T-cell (primary cell): ENCODE measurements at regions not wholly inside any gene's neighbourhood (a gene's known extent, or its start where the extent isn't known, plus 50 kb on each side); places are given as distances from the start of the nearest gene placed in this dataset.

Experiments
- ATAC-seq, 4 experiments: fragments of 200-7000 bp in 3 of 4; fragments of 150-1000 bp in 1 of 4; cut with Tn5 transposase; replicated peaks in 1 of 4; 1 replicate in 3 of 4; 2 replicates in 1 of 4; pipeline ENCODE4 v1.10.0; 2021; ENCODE audit warnings: moderate library complexity in 3 of 4, mild to moderate bottlenecking in 2 of 4, moderate number of reproducible peaks in 1 of 4
- CTCF ChIA-PET, 2 donors: fragments of 300-600 bp; sonication (Branson Sonifier 250); formaldehyde crosslinking; loops; one replicate each; lab custom pipeline; 2022; ENCODE audit warnings: antibody characterized with exemption in 2 of 2; lab: Charles Lee
- POLR2A ChIA-PET, 2 donors: fragments of 300-600 bp; sonication (Branson Sonifier 250); formaldehyde crosslinking; loops; one replicate each; lab custom pipeline; 2022; ENCODE audit warnings: antibody characterized with exemption in 2 of 2; lab: Charles Lee
- DNase-seq, 35 experiments: peaks; one replicate each; pipeline versions ENCODE4 v3.0.0 to v3.0.0-alpha.2; 2013 to 2023
- H3K27ac ChIP-seq: one replicate; pipeline ENCODE4 v1.5.1; 2013; ENCODE audit warnings: low read length
- H3K27me3 ChIP-seq, 2 experiments: replicated peaks in 1 of 2; 1 replicate in 1 of 2; 2 replicates in 1 of 2; pipeline versions ENCODE4 v1.6.1 to v1.7.0; 2013; ENCODE audit warnings: low read length in 1 of 2, mixed read lengths in 1 of 2; ENCODE audit not compliant: control insufficient read depth in 2 of 2, insufficient read depth in 2 of 2; ENCODE audit errors: extremely low read depth in 1 of 2
- H3K36me3 ChIP-seq, 2 donors: 1 replicate in 1 of 2; 2 replicates in 1 of 2; pipeline versions ENCODE4 v1.6.1 to v1.7.0; 2013; ENCODE audit warnings: low read length in 1 of 2; ENCODE audit not compliant: control insufficient read depth in 2 of 2, insufficient read depth in 1 of 2; ENCODE audit errors: extremely low read depth in 1 of 2
- H3K4me1 ChIP-seq, 2 experiments: 1 replicate in 1 of 2; 2 replicates in 1 of 2; pipeline versions ENCODE4 v1.6.1 to v1.7.0; 2013; ENCODE audit warnings: low read length in 2 of 2, mixed read lengths in 1 of 2; ENCODE audit not compliant: insufficient read depth in 2 of 2, control insufficient read depth in 1 of 2; ENCODE audit errors: extremely low read depth in 1 of 2
- H3K4me3 ChIP-seq, 2 donors: 1 replicate in 1 of 2; 2 replicates in 1 of 2; pipeline versions ENCODE4 v1.5.1 to v1.7.0; 2013; ENCODE audit warnings: mild to moderate bottlenecking in 2 of 2, low read length in 1 of 2, moderate library complexity in 1 of 2; ENCODE audit not compliant: control insufficient read depth in 1 of 2; ENCODE audit errors: extremely low read depth in 1 of 2
- H3K9me3 ChIP-seq: 2 replicates; pipeline ENCODE4 v1.7.0; 2013
- H3K27ac Mint-ChIP-seq, 2 donors: one replicate each; pipeline ENCODE4 v1.8.0; 2020 to 2021; ENCODE audit warnings: mild to moderate bottlenecking in 2 of 2, mixed read lengths in 2 of 2
- H3K27me3 Mint-ChIP-seq, 2 donors: one replicate each; pipeline ENCODE4 v1.8.0; 2021 to 2022; ENCODE audit warnings: mixed read lengths in 2 of 2
- H3K36me3 Mint-ChIP-seq: one replicate; pipeline ENCODE4 v1.8.0; 2021; ENCODE audit warnings: mixed read lengths
- H3K4me1 Mint-ChIP-seq, 3 donors: one replicate each; pipeline ENCODE4 v1.8.0; 2020 to 2022; ENCODE audit warnings: mixed read lengths in 3 of 3, mild to moderate bottlenecking in 1 of 3
- H3K4me3 Mint-ChIP-seq, 3 donors: one replicate each; pipeline ENCODE4 v1.8.0; 2020 to 2022; ENCODE audit warnings: mild to moderate bottlenecking in 3 of 3, mixed read lengths in 3 of 3, moderate library complexity in 3 of 3
- H3K9me3 Mint-ChIP-seq, 3 donors: one replicate each; pipeline ENCODE4 v1.8.0; 2020 to 2022; ENCODE audit warnings: mixed read lengths in 3 of 3
- WGBS: methylation state at CpG from one replicate; pipeline ENCODE4 v1.1.5; 2013; ENCODE audit warnings: missing lambda C conversion rate; ENCODE audit not compliant: insufficient coverage; 5-methylcytosine and 5-hydroxymethylcytosine counted together

GRCh38 chr2:33836628-33837027 is 237.5 kb upstream of the FAM98A start:
- H3K27ac ChIP-seq: no peak overlapping the region
- no peaks in the 10 kb centered on the region for H3K4me1 ChIP-seq
- ChIA-PET CTCF (no interaction called here), POLR2A (no interaction called here)
- H3K27me3 ChIP-seq: no peaks in the 10 kb centered on the region
- H3K4me3 ChIP-seq: no peak overlapping the region
- DNase-seq (no peak), ATAC-seq (no peak)
- H3K4me3 Mint-ChIP-seq: no peak overlapping the region
- WGBS: 90% methylated on average over 2 of the region's 5 CpGs
- H3K27me3 Mint-ChIP-seq: no peaks in the 10 kb centered on the region
- peaks cover 0 to 16% (median 0%) of the 10 kb centered on the region in 3 donors for H3K9me3 Mint-ChIP-seq
- no peaks in the 10 kb centered on the region for H3K4me1 Mint-ChIP-seq
- H3K36me3 ChIP-seq: no peaks in the 10 kb centered on the region
- H3K36me3 Mint-ChIP-seq: no peaks in the 10 kb centered on the region
- H3K27ac Mint-ChIP-seq: no peak overlapping the region
- H3K9me3 ChIP-seq: no peaks in the 10 kb centered on the region

GRCh38 chr2:33835911-33836310 is 236.8 kb upstream of the FAM98A start:
- Mint-ChIP-seq H3K27ac (no peak overlapping the region), H3K36me3 (no peaks in the 10 kb centered on the region), H3K4me3 (no peak overlapping the region), H3K27me3 (peaks cover 0 to 3% of the 10 kb centered on the region in 2 donors), H3K4me1 (no peaks in the 10 kb centered on the region), H3K9me3 (peaks cover 0 to 18% (median 0%) of the 10 kb centered on the region in 3 donors)
- no peak overlapping the region for H3K27ac ChIP-seq
- ChIA-PET CTCF (no interaction called here), POLR2A (no interaction called here)
- H3K4me3 ChIP-seq: no peak overlapping the region
- no peaks in the 10 kb centered on the region for H3K9me3 ChIP-seq
- 78% methylated on average over 1 of the region's 1 CpG for WGBS
- no peak for DNase-seq
- no peaks in the 10 kb centered on the region for H3K36me3 ChIP-seq
- no peak for ATAC-seq
- H3K4me1 ChIP-seq: no peaks in the 10 kb centered on the region
- no peaks in the 10 kb centered on the region for H3K27me3 ChIP-seq

GRCh38 chr2:33822964-33823363 is 223.9 kb upstream of the FAM98A start:
- POLR2A ChIA-PET: no interaction called here
- Mint-ChIP-seq H3K27ac (no peak overlapping the region), H3K4me3 (no peak overlapping the region), H3K9me3 (peaks cover 0 to 5% (median 0%) of the 10 kb centered on the region in 3 donors), H3K4me1 (no peaks in the 10 kb centered on the region), H3K27me3 (no peaks in the 10 kb centered on the region), H3K36me3 (no peaks in the 10 kb centered on the region)
- CTCF ChIA-PET: no interaction called here
- DNase-seq (no peak), ATAC-seq (no peak)
- no CpG with 5 or more reads among the region's 3 CpGs for WGBS
- Histone ChIP-seq H3K27ac (no peak overlapping the region), H3K27me3 (no peaks in the 10 kb centered on the region), H3K4me3 (no peak overlapping the region), H3K36me3 (no peaks in the 10 kb centered on the region), H3K9me3 (peaks cover 3% of the 10 kb centered on the region), H3K4me1 (no peaks in the 10 kb centered on the region)

- no peak for DNase-seq
- Mint-ChIP-seq H3K27ac (no peak overlapping the region), H3K36me3 (no peaks in the 10 kb centered on the region), H3K27me3 (peaks cover 0 to 3% of the 10 kb centered on the region in 2 donors), H3K4me1 (no peaks in the 10 kb centered on the region), H3K9me3 (no peaks in the 10 kb centered on the region), H3K4me3 (no peak overlapping the region)
- CTCF ChIA-PET: no interaction called here
- ATAC-seq: no peak
- WGBS: 60% methylated on average over 1 of the region's 2 CpGs
- no peaks in the 10 kb centered on the region for H3K36me3 ChIP-seq
- no peaks in the 10 kb centered on the region for H3K9me3 ChIP-seq
- no peaks in the 10 kb centered on the region for H3K4me1 ChIP-seq
- no peaks in the 10 kb centered on the region for H3K27me3 ChIP-seq
- POLR2A ChIA-PET: no interaction called here
- no peak overlapping the region for H3K4me3 ChIP-seq
- H3K27ac ChIP-seq: no peak overlapping the region
Observed at GRCh38 chr2:33812707-33813106, 213.6 kb upstream of the FAM98A start.

- ChIA-PET CTCF (no interaction called here), POLR2A (no interaction called here)
- no peaks in the 10 kb centered on the region for H3K36me3 Mint-ChIP-seq
- no peak overlapping the region for H3K4me3 ChIP-seq
- no peaks in the 10 kb centered on the region for H3K4me1 ChIP-seq
- DNase-seq (no peak), ATAC-seq (no peak)
- no peak overlapping the region for H3K4me3 Mint-ChIP-seq
- peaks cover 0 to 3% of the 10 kb centered on the region in 2 donors for H3K27me3 Mint-ChIP-seq
- no peaks in the 10 kb centered on the region for H3K36me3 ChIP-seq
- H3K27me3 ChIP-seq: no peaks in the 10 kb centered on the region
- WGBS: no CpG with 5 or more reads among the region's 9 CpGs
- no peak overlapping the region for H3K27ac ChIP-seq
- no peak overlapping the region for H3K27ac Mint-ChIP-seq
- H3K4me1 Mint-ChIP-seq: no peaks in the 10 kb centered on the region
- no peaks in the 10 kb centered on the region for H3K9me3 ChIP-seq
- no peaks in the 10 kb centered on the region for H3K9me3 Mint-ChIP-seq
Observed at GRCh38 chr2:33810046-33810835, 211.1 kb upstream of the FAM98A start.

GRCh38 chr2:33806041-33806440 is 206.9 kb upstream of the FAM98A start:
- Mint-ChIP-seq H3K36me3 (no peaks in the 10 kb centered on the region), H3K27me3 (no peaks in the 10 kb centered on the region), H3K4me1 (no peaks in the 10 kb centered on the region), H3K4me3 (no peak overlapping the region), H3K9me3 (no peaks in the 10 kb centered on the region), H3K27ac (no peak overlapping the region)
- CTCF ChIA-PET: interaction anchor here in 1 of 2 donors (0.7 kb wide), 1 partner anchor 614 kb away, joined by 6 read pairs; no protein-coding TSS in a partner anchor
- H3K27ac ChIP-seq: no peak overlapping the region
- no peak overlapping the region for H3K4me3 ChIP-seq
- no peaks in the 10 kb centered on the region for H3K36me3 ChIP-seq
- no peaks in the 10 kb centered on the region for H3K4me1 ChIP-seq
- POLR2A ChIA-PET: no interaction called here
- no peaks in the 10 kb centered on the region for H3K9me3 ChIP-seq
- 94% methylated on average over 6 of the region's 6 CpGs for WGBS
- ATAC-seq (no peak), DNase-seq (no peak)
- no peaks in the 10 kb centered on the region for H3K27me3 ChIP-seq
